B cell (primary cell): ENCODE measurements at regions not wholly inside any gene's neighbourhood (a gene's known extent, or its start where the extent isn't known, plus 50 kb on each side); places are given as distances from the start of the nearest gene placed in this dataset.

Experiments
- CTCF ChIP-seq: fragments of 200-600 bp; IDR thresholded peaks from one replicate; pipeline ENCODE4 v1.8.0; 2022; ENCODE audit warnings: antibody characterized with exemption, mild to moderate bottlenecking
- EZH2 ChIP-seq: IDR thresholded peaks from 2 replicates; pipeline ENCODE4 v1.6.1; 2012; ENCODE audit warnings: borderline replicate concordance, low read depth, mild to moderate bottlenecking, moderate library complexity, low read length; ENCODE audit not compliant: insufficient read depth, poor library complexity, severe bottlenecking

GRCh38 chr12:40515041-40515816 is 177.0 kb upstream of the CNTN1 start:
- no peak for TF ChIP-seq CTCF
- no peak for TF ChIP-seq EZH2
